ENCODE measurements at regions not wholly inside any gene's neighbourhood (a gene's known extent, or its start where the extent isn't known, plus 50 kb on each side); places are given as distances from the start of the nearest gene placed in this dataset.

DNA sequence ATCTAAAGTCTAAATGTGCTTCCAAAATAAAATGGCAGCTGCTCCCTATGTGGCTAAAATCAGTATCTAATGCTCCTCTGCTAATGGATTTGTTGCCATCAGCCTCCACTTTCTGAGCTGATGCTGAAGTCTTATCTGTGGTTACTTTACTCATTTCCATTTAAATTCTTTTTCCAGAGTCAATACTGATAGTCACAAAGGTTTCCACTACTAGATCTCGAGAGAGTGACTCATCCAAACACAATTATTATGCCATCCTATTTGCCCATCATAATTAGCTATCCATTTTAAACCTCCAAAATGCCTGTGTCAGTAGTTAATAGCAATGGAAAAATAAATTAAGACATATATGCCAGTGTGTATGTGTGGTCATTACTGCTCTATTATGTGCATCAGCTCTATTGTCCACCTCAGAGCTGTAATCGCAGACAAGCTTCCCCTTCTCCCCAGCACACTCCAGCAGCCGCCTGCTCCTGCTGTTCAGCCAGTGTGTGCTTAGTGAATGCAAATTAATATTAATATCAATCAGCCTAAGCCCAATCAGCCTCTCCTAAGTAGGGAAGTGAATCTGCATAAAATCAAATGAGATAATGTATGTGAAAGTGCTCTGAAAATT lies 199.8 kb upstream of the ZIC3 start:
- DNase-seq = no peak

- no peak for DNase-seq
These were observed 202.4 kb upstream of the ZIC3 start for GRCh38 chrX:137363559-137363958.

- DNase-seq = no peak
These were observed 203.3 kb upstream of the ZIC3 start for GRCh38 chrX:137362583-137362982.

- DNase-seq = no peak
These were observed 211.1 kb upstream of the ZIC3 start for GRCh38 chrX:137354851-137355250.

DNA sequence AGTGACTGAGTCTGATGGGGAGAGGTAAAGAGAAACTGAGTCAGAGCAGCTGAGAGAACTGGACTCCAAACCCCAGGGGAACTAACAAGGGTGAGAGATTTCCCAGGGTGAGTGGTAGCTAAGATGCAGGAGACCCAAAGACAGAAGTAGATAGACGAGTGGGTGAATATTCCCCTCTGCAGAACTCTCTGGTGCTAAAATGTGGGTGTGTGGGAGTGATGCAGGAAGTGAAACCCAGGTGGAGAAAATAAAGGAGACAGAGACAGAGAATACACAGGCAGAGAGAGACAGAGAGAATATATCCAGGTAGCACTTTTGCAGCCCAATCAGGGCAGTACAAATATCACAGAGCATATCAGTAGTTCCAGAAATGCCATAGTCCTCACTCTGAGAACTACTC lies 212.5 kb upstream of the ZIC3 start:
- no peak for DNase-seq

GRCh38 chrX:137352101-137352660 lies 213.7 kb upstream of the ZIC3 start:
- no peak for DNase-seq

DNA sequence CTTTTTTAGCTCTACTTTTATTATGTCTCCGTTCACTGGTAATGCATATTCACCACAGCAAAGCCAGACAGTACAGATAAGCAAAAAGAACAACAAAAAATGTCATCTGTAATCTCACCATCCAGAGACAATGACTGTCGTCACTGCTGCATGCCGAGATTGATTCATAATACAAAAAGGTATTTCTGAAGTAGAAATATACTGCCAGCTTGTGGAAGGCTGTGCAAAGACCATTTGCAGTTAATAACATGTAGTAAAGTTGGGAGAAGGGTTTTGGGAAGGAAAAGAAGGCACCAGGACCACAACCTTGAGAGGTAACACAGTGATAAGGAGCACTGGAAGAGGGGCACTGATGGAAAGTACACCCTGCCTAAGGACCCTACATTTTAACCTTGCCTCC lies 223.0 kb upstream of the ZIC3 start:
- DNase-seq = no peak

DNA sequence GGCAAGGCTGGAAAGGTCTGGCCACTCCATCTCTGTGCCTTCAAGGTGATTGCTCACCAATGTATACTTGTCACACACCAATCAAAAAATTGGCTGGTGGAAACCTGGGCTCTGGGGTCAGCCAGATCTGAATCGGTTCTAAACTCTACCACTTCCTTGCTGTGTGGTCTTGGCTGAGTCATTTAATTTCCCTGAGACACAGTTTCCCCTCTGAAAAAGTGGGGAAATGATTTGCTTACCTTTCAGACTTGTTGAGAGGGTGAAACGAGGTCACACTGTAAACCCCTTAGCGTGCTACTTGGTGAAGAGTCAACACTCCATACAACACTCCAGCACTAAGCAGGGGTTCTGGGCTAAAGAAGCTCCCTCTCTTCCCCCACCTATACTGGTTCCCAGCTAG lies 252.3 kb upstream of the ZIC3 start:
- no peak for DNase-seq

DNA sequence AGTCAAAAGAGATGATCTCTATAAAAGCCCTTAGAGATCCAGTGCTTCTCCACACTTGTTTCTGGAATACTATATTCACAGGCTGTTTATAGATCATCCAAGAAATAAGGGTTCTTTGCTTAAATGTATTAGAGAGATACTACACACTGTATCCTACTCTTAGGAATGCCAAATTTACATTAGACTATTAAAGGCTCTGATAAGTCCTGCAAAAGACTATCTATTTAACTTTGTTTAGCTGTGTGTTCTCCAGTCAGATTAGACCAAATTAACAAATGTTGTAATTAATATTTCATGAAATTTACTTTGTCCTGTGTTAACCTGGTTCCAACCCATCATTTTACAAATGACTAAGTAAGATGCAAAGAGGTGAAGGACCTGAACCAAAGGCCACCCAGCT lies 260.5 kb upstream of the ZIC3 start:
- DNase-seq = no peak

DNA sequence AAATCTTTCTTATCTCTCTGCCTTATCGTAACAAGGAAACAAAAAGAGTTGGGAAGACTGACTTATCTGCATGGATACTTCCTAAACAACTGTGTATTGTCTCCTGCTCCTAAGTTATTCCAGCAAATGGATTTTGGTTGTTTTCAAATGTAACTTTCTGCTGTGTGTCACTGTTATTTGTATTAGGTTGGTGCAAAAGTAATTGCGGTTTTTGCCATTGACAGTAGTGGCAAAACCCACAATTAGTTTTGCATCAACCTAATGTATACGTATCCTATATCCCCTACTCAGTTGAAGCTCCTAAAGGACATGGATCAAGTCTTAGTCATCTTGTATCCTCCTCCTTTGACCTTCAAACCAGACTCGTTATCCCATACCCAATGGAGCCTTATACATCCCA lies 263.4 kb upstream of the GPR101 start:
- no peak for DNase-seq

DNA sequence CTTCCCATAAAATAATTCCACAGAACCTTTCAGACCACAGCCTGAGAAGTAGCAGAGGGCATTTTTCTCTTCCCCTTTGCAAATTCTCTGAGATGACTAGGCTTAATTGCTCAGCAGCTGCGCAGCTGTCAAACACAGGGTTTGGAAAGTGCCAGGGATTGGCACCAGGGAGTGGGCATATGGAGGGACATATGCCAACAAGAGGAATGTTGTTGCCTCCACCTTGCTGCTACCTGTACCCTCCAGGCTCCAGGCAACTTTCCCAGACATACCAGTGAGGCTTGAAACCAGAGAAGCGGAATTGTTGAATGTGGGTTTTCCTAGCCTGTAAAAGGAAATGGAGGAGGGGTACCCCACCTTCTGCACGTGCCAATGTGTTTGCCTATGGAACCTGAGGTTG lies 256.2 kb upstream of the GPR101 start:
- DNase-seq = no peak

DNA sequence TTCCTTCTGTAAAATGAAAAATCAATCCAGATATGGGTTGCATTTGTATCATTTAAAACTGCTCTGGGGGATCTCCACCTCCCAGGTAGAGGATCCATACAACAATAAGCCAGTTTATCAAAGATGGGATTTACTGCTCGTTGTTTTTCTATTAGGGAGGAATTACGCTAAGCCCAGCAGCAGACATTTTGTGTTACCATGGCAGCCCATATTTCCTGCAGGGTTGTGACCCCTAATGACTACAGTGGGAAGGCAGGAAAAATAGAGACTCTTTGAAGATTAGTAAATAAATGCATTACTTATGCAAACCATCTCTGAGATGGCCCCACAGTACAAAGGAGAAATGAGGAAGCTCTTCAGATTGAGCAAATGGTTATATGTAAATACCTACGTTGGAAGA lies 253.4 kb upstream of the GPR101 start:
- DNase-seq = no peak

DNA sequence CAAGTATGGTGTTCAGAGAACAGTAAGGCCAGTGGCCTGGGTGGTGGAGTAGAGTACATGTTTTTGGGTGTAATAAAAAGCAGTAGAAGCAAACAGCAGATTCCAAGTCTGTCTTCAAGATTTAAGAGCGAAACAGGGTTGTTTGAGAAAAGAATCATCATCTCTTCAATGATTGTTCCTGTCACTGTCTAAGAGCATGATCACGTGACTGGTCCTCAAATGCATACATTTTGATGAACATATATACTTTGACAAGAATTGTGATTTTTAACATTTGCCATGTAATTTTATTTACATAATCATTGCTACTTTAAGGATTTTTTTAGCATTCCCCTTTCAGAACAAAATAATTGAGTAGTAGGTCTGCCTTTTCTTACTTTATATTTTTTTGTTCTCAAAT lies 252.6 kb upstream of the GPR101 start:
- DNase-seq = no peak

DNA sequence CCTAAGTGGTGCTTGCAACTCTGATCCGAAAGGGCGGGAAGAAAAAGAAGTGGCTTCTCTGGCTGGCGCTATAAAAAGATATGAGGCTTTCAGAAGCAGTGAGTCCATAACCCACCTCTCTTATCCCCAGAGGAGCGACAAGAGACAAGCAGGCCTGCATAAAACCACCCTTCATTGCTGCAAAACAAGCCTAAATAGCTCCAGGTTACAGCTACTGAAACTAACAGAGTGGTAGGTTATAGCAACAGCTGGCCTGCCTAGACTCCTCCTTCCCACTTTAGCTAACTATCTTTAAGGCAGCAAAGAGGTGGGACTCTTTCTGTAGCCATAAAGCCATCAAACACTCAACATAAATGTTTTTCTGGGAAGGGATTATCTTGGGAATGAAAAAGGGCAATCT lies 245.0 kb upstream of the GPR101 start:
- no peak for DNase-seq

- no peak for DNase-seq
These were observed 229.6 kb upstream of the GPR101 start for GRCh38 chrX:137263374-137263773.

DNA sequence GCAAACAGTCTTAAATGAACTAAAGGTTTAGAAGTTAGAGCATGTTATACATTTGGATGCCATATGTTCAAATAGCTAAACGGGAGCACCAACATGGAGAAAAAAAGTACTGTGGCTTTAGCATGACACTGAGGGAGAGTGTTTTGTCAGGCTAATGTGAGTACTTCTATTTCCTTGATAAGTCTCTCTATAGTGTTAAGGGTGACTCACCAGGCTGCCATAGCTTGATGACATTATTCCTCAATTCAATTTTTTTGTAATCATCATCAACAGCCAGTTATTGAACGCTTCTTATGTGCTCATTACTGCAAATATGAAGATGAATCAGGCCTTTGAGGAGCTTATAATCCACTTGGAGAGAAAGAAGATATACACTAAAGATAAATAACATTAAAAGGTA lies 211.4 kb upstream of the GPR101 start:
- DNase-seq = no peak

- no peak for DNase-seq
These were observed 203.0 kb upstream of the GPR101 start for GRCh38 chrX:137236837-137237236.

DNA sequence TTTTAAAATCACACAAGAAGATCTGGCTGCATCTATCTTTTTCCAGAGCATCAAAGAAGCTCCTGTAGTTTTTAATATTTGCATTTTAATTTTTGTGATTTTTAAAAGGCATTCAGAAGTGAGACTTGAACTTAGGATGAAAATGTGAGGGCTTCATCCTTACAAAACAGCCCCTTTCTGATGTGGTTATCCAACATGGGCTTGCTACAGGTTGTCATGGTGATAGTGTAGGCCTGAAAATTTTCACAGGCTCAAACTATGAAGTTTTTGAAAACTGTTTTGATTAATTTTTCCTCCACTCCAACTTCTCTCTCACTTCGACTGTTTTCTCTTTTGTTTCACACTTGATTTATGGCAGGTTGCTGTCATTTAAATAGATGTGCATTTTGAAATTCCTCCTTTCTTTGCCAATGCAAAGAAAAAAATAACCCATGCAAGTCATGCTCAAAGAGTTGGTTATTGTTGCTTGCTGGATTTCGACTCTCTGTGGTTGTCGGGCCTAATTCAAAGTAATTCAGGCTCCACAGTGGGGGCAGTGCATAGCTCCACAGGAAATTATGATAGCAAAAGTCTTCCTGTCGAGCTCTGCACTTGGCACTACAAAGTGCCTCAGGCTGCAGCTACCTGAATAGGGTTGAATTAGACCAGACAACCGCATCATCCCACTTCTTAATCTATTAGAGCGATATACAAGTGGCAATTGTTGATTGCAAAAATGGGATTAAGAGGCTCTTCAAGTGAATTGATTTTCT lies 201.0 kb upstream of the GPR101 start:
- DNase-seq = no peak

GRCh38 chrX:137233478-137233877 lies 199.7 kb upstream of the GPR101 start:
- no peak for DNase-seq

GRCh38 chrX:137227151-137227550 lies 193.4 kb upstream of the GPR101 start:
- no peak for DNase-seq

- DNase-seq = no peak
These were observed 181.7 kb upstream of the GPR101 start for GRCh38 chrX:137215467-137215866.

GRCh38 chrX:137212078-137212632 lies 178.4 kb upstream of the GPR101 start:
- DNase-seq = no peak

DNA sequence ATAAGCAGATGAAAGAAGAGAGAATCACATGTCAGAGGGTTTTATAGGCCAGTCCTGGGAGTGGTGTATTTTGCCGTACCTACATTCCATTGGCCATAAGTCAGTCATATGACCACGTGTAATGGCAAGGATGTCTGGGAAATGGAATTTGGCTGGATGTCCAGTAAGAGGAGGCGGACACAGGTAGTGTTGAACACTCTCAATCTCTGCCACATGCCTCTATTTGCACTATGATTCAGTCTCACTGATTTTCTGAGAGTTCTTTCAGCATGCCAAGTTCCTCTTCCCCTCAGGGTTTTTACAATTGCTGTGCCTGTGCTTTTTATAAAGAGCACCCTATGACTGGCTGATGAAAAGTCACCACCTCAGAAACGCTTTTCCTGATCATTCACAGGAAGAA lies 164.2 kb upstream of the GPR101 start:
- DNase-seq = no peak

GRCh38 chrX:137195991-137196390 lies 162.2 kb upstream of the GPR101 start:
- DNase-seq = peak; percentile 18

Measured in fibroblast of skin of back (primary cell).